GM12878 (cell line): ENCODE measurements at regions not wholly inside any gene's neighbourhood (a gene's known extent, or its start where the extent isn't known, plus 50 kb on each side); places are given as distances from the start of the nearest gene placed in this dataset.

ENCODE experiments used
- FOXM1 ChIP-seq: IDR thresholded peaks from 2 replicates; pipeline ENCODE4 v1.6.1; 2012; ENCODE audit warnings: low read depth, mild to moderate bottlenecking, inconsistent platforms, low read length, moderate library complexity
- IKZF2 ChIP-seq, 2 experiments: fragments of 450-650 bp; IDR thresholded peaks; 2 replicates each; pipeline ENCODE4 v1.6.1; 2017; ENCODE audit warnings: mild to moderate bottlenecking in 2 of 2, moderate library complexity in 2 of 2
- MEF2A ChIP-seq: IDR thresholded peaks from 2 replicates; pipeline ENCODE4 v1.6.1; 2011; ENCODE audit warnings: low read depth, mild to moderate bottlenecking, low read length, moderate library complexity; ENCODE audit not compliant: insufficient read depth
- MYC ChIP-seq: IDR thresholded peaks from 2 replicates; pipeline ENCODE4 v1.6.1; 2011; ENCODE audit warnings: mild to moderate bottlenecking, low read length, moderate library complexity, inconsistent platforms; ENCODE audit not compliant: insufficient read depth, insufficient replicate concordance, insufficient read length, severe bottlenecking
- NFXL1 ChIP-seq: fragments of 450-650 bp; IDR thresholded peaks from 2 replicates; pipeline ENCODE4 v1.6.1; 2017; ENCODE audit warnings: antibody characterized with exemption, mild to moderate bottlenecking, borderline replicate concordance
- PBX3 ChIP-seq: IDR thresholded peaks from 2 replicates; pipeline ENCODE4 v1.6.1; 2011; ENCODE audit warnings: mild to moderate bottlenecking, low read depth, low read length, moderate library complexity; ENCODE audit not compliant: insufficient replicate concordance
- SMC3 ChIP-seq: IDR thresholded peaks from 2 replicates; pipeline ENCODE4 v1.6.1; 2011; ENCODE audit warnings: low read length, improper control_type of control experiment, borderline replicate concordance
- SPI1 ChIP-seq: IDR thresholded peaks from 2 replicates; pipeline ENCODE4 v1.6.1; 2011; ENCODE audit warnings: low read depth, mild to moderate bottlenecking, low read length, moderate library complexity, borderline replicate concordance; ENCODE audit not compliant: insufficient read depth
- SUZ12 ChIP-seq: fragments of 200-600 bp; sonication (generic); IDR thresholded peaks from one replicate; pipeline ENCODE4 v1.6.1; 2018; ENCODE audit warnings: antibody characterized with exemption, mild to moderate bottlenecking; ENCODE audit not compliant: unreplicated experiment
- YBX1 ChIP-seq: fragments of 450-650 bp; IDR thresholded peaks from 2 replicates; pipeline ENCODE4 v1.6.1; 2016; ENCODE audit warnings: antibody characterized with exemption
- ZSCAN29 ChIP-seq: fragments of 450-650 bp; IDR thresholded peaks from 2 replicates; pipeline ENCODE4 v1.6.1; 2017; ENCODE audit warnings: mild to moderate bottlenecking, moderate library complexity
- TF ChIP-seq, protein P1 (sequence below): fragments of 450-650 bp; formaldehyde crosslinking; IDR thresholded peaks from 2 replicates; pipeline ENCODE4 v1.5.0; 2022; ENCODE audit warnings: mild to moderate bottlenecking, missing genetic modification characterization
- TF ChIP-seq, protein P2 (sequence below): fragments of 450-650 bp; IDR thresholded peaks from 2 replicates; pipeline ENCODE4 v1.6.1; 2017; ENCODE audit warnings: antibody characterized with exemption, mild to moderate bottlenecking, moderate library complexity
- TF ChIP-seq, protein P3 (sequence below): IDR thresholded peaks from 2 replicates; pipeline ENCODE4 v1.6.1; 2011; ENCODE audit warnings: borderline replicate concordance, low read depth, mild to moderate bottlenecking, moderate library complexity, mixed read lengths, low read length; ENCODE audit not compliant: insufficient read depth; ENCODE audit errors: extremely low read length

- TF ChIP-seq MYC (no peak), SMC3 (no peak), NFXL1 (no peak), SPI1 (peak; percentile 46; the same call in 1 of the 2 replicates), FOXM1 (no peak), SUZ12 (no peak), PBX3 (no peak), IKZF2 (IDR thresholded peaks at IDR 0.05) (peak; percentile 39 to 60; a peak in 2 of 4 replicates), MEF2A (no peak), YBX1 (no peak), ZSCAN29 (no peak)
- TF ChIP-seq, protein P1, sequence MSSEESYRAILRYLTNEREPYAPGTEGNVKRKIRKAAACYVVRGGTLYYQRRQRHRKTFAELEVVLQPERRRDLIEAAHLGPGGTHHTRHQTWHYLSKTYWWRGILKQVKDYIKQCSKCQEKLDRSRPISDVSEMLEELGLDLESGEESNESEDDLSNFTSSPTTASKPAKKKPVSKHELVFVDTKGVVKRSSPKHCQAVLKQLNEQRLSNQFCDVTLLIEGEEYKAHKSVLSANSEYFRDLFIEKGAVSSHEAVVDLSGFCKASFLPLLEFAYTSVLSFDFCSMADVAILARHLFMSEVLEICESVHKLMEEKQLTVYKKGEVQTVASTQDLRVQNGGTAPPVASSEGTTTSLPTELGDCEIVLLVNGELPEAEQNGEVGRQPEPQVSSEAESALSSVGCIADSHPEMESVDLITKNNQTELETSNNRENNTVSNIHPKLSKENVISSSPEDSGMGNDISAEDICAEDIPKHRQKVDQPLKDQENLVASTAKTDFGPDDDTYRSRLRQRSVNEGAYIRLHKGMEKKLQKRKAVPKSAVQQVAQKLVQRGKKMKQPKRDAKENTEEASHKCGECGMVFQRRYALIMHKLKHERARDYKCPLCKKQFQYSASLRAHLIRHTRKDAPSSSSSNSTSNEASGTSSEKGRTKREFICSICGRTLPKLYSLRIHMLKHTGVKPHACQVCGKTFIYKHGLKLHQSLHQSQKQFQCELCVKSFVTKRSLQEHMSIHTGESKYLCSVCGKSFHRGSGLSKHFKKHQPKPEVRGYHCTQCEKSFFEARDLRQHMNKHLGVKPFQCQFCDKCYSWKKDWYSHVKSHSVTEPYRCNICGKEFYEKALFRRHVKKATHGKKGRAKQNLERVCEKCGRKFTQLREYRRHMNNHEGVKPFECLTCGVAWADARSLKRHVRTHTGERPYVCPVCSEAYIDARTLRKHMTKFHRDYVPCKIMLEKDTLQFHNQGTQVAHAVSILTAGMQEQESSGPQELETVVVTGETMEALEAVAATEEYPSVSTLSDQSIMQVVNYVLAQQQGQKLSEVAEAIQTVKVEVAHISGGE (CRISPR knock-in tag) = no peak
- TF ChIP-seq, protein P2, sequence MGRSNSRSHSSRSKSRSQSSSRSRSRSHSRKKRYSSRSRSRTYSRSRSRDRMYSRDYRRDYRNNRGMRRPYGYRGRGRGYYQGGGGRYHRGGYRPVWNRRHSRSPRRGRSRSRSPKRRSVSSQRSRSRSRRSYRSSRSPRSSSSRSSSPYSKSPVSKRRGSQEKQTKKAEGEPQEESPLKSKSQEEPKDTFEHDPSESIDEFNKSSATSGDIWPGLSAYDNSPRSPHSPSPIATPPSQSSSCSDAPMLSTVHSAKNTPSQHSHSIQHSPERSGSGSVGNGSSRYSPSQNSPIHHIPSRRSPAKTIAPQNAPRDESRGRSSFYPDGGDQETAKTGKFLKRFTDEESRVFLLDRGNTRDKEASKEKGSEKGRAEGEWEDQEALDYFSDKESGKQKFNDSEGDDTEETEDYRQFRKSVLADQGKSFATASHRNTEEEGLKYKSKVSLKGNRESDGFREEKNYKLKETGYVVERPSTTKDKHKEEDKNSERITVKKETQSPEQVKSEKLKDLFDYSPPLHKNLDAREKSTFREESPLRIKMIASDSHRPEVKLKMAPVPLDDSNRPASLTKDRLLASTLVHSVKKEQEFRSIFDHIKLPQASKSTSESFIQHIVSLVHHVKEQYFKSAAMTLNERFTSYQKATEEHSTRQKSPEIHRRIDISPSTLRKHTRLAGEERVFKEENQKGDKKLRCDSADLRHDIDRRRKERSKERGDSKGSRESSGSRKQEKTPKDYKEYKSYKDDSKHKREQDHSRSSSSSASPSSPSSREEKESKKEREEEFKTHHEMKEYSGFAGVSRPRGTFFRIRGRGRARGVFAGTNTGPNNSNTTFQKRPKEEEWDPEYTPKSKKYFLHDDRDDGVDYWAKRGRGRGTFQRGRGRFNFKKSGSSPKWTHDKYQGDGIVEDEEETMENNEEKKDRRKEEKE = no peak
- TF ChIP-seq, protein P3, sequence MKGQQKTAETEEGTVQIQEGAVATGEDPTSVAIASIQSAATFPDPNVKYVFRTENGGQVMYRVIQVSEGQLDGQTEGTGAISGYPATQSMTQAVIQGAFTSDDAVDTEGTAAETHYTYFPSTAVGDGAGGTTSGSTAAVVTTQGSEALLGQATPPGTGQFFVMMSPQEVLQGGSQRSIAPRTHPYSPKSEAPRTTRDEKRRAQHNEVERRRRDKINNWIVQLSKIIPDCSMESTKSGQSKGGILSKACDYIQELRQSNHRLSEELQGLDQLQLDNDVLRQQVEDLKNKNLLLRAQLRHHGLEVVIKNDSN = no peak
These were observed 311.2 kb downstream of the OSR1 start (continued) for GRCh38 chr2:19046986-19047780.
